ENCODE measurements at regions not wholly inside any gene's neighbourhood (a gene's known extent, or its start where the extent isn't known, plus 50 kb on each side); places are given as distances from the start of the nearest gene placed in this dataset.

DNA sequence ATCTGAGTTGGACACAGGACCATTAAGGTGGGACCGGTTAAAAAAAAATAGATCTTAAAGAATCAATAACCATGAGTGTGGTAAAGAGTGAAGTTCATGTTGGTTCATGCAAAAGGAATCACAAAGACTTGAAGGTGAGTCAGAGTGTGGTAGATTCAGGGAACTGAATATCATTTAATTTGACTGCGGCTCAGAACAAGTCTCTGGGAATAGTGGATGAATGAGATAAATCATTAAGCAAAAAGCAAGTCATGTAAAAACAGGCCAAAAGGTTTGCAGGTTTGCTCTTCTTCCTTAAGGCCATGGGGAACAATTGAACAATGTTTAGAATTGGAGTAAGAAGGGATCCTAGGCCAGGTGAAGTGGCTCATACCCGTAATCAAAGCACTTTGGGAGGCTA is 385.8 kb downstream of the ETV1 start:
- TF ChIP-seq, protein P1, sequence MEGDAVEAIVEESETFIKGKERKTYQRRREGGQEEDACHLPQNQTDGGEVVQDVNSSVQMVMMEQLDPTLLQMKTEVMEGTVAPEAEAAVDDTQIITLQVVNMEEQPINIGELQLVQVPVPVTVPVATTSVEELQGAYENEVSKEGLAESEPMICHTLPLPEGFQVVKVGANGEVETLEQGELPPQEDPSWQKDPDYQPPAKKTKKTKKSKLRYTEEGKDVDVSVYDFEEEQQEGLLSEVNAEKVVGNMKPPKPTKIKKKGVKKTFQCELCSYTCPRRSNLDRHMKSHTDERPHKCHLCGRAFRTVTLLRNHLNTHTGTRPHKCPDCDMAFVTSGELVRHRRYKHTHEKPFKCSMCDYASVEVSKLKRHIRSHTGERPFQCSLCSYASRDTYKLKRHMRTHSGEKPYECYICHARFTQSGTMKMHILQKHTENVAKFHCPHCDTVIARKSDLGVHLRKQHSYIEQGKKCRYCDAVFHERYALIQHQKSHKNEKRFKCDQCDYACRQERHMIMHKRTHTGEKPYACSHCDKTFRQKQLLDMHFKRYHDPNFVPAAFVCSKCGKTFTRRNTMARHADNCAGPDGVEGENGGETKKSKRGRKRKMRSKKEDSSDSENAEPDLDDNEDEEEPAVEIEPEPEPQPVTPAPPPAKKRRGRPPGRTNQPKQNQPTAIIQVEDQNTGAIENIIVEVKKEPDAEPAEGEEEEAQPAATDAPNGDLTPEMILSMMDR (IDR thresholded peaks at IDR 0.05) = no peak
- TF ChIP-seq POLR2A (IDR thresholded peaks at IDR 0.05) = no peak
